Activated naive CD8-positive, alpha-beta T cell treated with anti-CD3 and anti-CD28 coated beads, Interleukin-2, amount 50 U/mL, for 24 hours (primary cell): ENCODE measurements at regions not wholly inside any gene's neighbourhood (a gene's known extent, or its start where the extent isn't known, plus 50 kb on each side); places are given as distances from the start of the nearest gene placed in this dataset.

Experiments
- ATAC-seq: fragments of 150-1000 bp; cut with Tn5 transposase; one replicate; pipeline ENCODE4 v1.10.0; 2021
- DNase-seq: peaks from one replicate; pipeline ENCODE4 v3.0.0; 2021
- H3K27ac Mint-ChIP-seq: one replicate; pipeline ENCODE4 v1.8.0; 2021; ENCODE audit warnings: mild to moderate bottlenecking, mixed read lengths
- H3K27me3 Mint-ChIP-seq: one replicate; pipeline ENCODE4 v1.8.0; 2021; ENCODE audit warnings: mixed read lengths
- H3K36me3 Mint-ChIP-seq: one replicate; pipeline ENCODE4 v1.8.0; 2021; ENCODE audit warnings: low read depth, mixed read lengths
- H3K4me1 Mint-ChIP-seq: one replicate; pipeline ENCODE4 v1.8.0; 2021; ENCODE audit warnings: mixed read lengths
- H3K4me3 Mint-ChIP-seq: one replicate; pipeline ENCODE4 v1.8.0; 2021; ENCODE audit warnings: mild to moderate bottlenecking, moderate library complexity, mixed read lengths
- H3K9me3 Mint-ChIP-seq: one replicate; pipeline ENCODE4 v1.8.0; 2021; ENCODE audit warnings: mixed read lengths

- Mint-ChIP-seq H3K36me3 (no peaks in the 10 kb centered on the region), H3K27ac (no peak overlapping the region), H3K9me3 (no peaks in the 10 kb centered on the region), H3K4me1 (no peaks in the 10 kb centered on the region), H3K27me3 (peaks cover 7% of the 10 kb centered on the region), H3K4me3 (no peak overlapping the region)
- ATAC-seq: no peak
- no peak for DNase-seq
These were observed 833.8 kb downstream of the TBC1D22A start for GRCh38 chr22:47596176-47596690.

- Mint-ChIP-seq H3K27me3 (peaks cover 6% of the 10 kb centered on the region), H3K36me3 (no peaks in the 10 kb centered on the region), H3K27ac (no peak overlapping the region), H3K4me1 (no peaks in the 10 kb centered on the region), H3K4me3 (no peak overlapping the region), H3K9me3 (no peaks in the 10 kb centered on the region)
- ATAC-seq (no peak), DNase-seq (no peak)
These were observed 832.5 kb downstream of the TBC1D22A start for GRCh38 chr22:47594836-47595521.

GRCh38 chr22:47593911-47594311 is 831.5 kb downstream of the TBC1D22A start:
- H3K4me3 Mint-ChIP-seq: no peak overlapping the region
- H3K9me3 Mint-ChIP-seq: no peaks in the 10 kb centered on the region
- no peak overlapping the region for H3K27ac Mint-ChIP-seq
- H3K27me3 Mint-ChIP-seq: peaks cover 2% of the 10 kb centered on the region
- H3K36me3 Mint-ChIP-seq: no peaks in the 10 kb centered on the region
- DNase-seq (no peak), ATAC-seq (no peak)
- no peaks in the 10 kb centered on the region for H3K4me1 Mint-ChIP-seq

- H3K9me3 Mint-ChIP-seq: no peaks in the 10 kb centered on the region
- ATAC-seq (no peak), DNase-seq (no peak)
- H3K36me3 Mint-ChIP-seq: no peaks in the 10 kb centered on the region
- H3K4me1 Mint-ChIP-seq: no peaks in the 10 kb centered on the region
- no peak overlapping the region for H3K27ac Mint-ChIP-seq
- no peaks in the 10 kb centered on the region for H3K27me3 Mint-ChIP-seq
- H3K4me3 Mint-ChIP-seq: no peak overlapping the region
These were observed 830.8 kb downstream of the TBC1D22A start for GRCh38 chr22:47593291-47593690.

- Mint-ChIP-seq H3K27me3 (no peaks in the 10 kb centered on the region), H3K4me3 (no peak overlapping the region), H3K27ac (no peak overlapping the region), H3K36me3 (no peaks in the 10 kb centered on the region), H3K4me1 (no peaks in the 10 kb centered on the region), H3K9me3 (no peaks in the 10 kb centered on the region)
- no peak for ATAC-seq
- no peak for DNase-seq
These were observed 830.3 kb downstream of the TBC1D22A start for GRCh38 chr22:47592791-47593190.

- Mint-ChIP-seq H3K36me3 (no peaks in the 10 kb centered on the region), H3K27ac (no peak overlapping the region), H3K4me3 (no peak overlapping the region), H3K9me3 (no peaks in the 10 kb centered on the region), H3K27me3 (no peaks in the 10 kb centered on the region), H3K4me1 (no peaks in the 10 kb centered on the region)
- DNase-seq (no peak), ATAC-seq (no peak)
These were observed 829.3 kb downstream of the TBC1D22A start for GRCh38 chr22:47591709-47592108.

- no peak overlapping the region for H3K27ac Mint-ChIP-seq
- H3K4me3 Mint-ChIP-seq: no peak overlapping the region
- no peaks in the 10 kb centered on the region for H3K27me3 Mint-ChIP-seq
- H3K36me3 Mint-ChIP-seq: no peaks in the 10 kb centered on the region
- ATAC-seq (no peak), DNase-seq (no peak)
- no peaks in the 10 kb centered on the region for H3K9me3 Mint-ChIP-seq
- H3K4me1 Mint-ChIP-seq: no peaks in the 10 kb centered on the region
These were observed 828.6 kb downstream of the TBC1D22A start for GRCh38 chr22:47591016-47591415.

GRCh38 chr22:47589271-47590250 is 827.1 kb downstream of the TBC1D22A start:
- Mint-ChIP-seq H3K9me3 (peaks cover 5% of the 10 kb centered on the region), H3K27ac (no peak overlapping the region), H3K27me3 (no peaks in the 10 kb centered on the region), H3K36me3 (no peaks in the 10 kb centered on the region), H3K4me1 (no peaks in the 10 kb centered on the region), H3K4me3 (no peak overlapping the region)
- ATAC-seq: no peak
- DNase-seq: no peak

- Mint-ChIP-seq H3K27ac (no peak overlapping the region), H3K36me3 (no peaks in the 10 kb centered on the region), H3K27me3 (no peaks in the 10 kb centered on the region), H3K4me3 (no peak overlapping the region), H3K4me1 (no peaks in the 10 kb centered on the region), H3K9me3 (peaks cover 5% of the 10 kb centered on the region)
- ATAC-seq (no peak), DNase-seq (no peak)
These were observed 826.1 kb downstream of the TBC1D22A start for GRCh38 chr22:47588578-47588960.

- peaks cover 5% of the 10 kb centered on the region for H3K9me3 Mint-ChIP-seq
- H3K4me1 Mint-ChIP-seq: no peaks in the 10 kb centered on the region
- no peak for DNase-seq
- ATAC-seq: no peak
- H3K36me3 Mint-ChIP-seq: no peaks in the 10 kb centered on the region
- H3K27ac Mint-ChIP-seq: no peak overlapping the region
- no peak overlapping the region for H3K4me3 Mint-ChIP-seq
- H3K27me3 Mint-ChIP-seq: no peaks in the 10 kb centered on the region
These were observed 825.6 kb downstream of the TBC1D22A start for GRCh38 chr22:47587861-47588577.

GRCh38 chr22:47587361-47587760 is 824.9 kb downstream of the TBC1D22A start:
- ATAC-seq (no peak), DNase-seq (no peak)
- Mint-ChIP-seq H3K27me3 (no peaks in the 10 kb centered on the region), H3K9me3 (peaks cover 5% of the 10 kb centered on the region), H3K4me3 (no peak overlapping the region), H3K4me1 (no peaks in the 10 kb centered on the region), H3K36me3 (no peaks in the 10 kb centered on the region), H3K27ac (no peak overlapping the region)

GRCh38 chr22:47586946-47587345 is 824.5 kb downstream of the TBC1D22A start:
- no peaks in the 10 kb centered on the region for H3K4me1 Mint-ChIP-seq
- no peak overlapping the region for H3K27ac Mint-ChIP-seq
- H3K27me3 Mint-ChIP-seq: no peaks in the 10 kb centered on the region
- no peak overlapping the region for H3K4me3 Mint-ChIP-seq
- peaks cover 5% of the 10 kb centered on the region for H3K9me3 Mint-ChIP-seq
- no peak for DNase-seq
- ATAC-seq: no peak
- no peaks in the 10 kb centered on the region for H3K36me3 Mint-ChIP-seq

GRCh38 chr22:47586038-47586437 is 823.6 kb downstream of the TBC1D22A start:
- ATAC-seq (no peak), DNase-seq (no peak)
- Mint-ChIP-seq H3K4me3 (no peak overlapping the region), H3K9me3 (peaks cover 5% of the 10 kb centered on the region), H3K4me1 (no peaks in the 10 kb centered on the region), H3K36me3 (no peaks in the 10 kb centered on the region), H3K27me3 (no peaks in the 10 kb centered on the region), H3K27ac (no peak overlapping the region)

GRCh38 chr22:47583959-47584562 is 821.6 kb downstream of the TBC1D22A start:
- Mint-ChIP-seq H3K4me3 (no peak overlapping the region), H3K9me3 (peaks cover 5% of the 10 kb centered on the region), H3K27me3 (no peaks in the 10 kb centered on the region), H3K36me3 (no peaks in the 10 kb centered on the region), H3K4me1 (no peaks in the 10 kb centered on the region), H3K27ac (no peak overlapping the region)
- DNase-seq (no peak), ATAC-seq (no peak)
